T-helper 17 cell (primary cell): ENCODE measurements at regions not wholly inside any gene's neighbourhood (a gene's known extent, or its start where the extent isn't known, plus 50 kb on each side); places are given as distances from the start of the nearest gene placed in this dataset.

ENCODE experiments used
- ATAC-seq: fragments of 150-1000 bp; cut with Tn5 transposase; 2 replicates; pipeline ENCODE4 v1.10.0; 2021; ENCODE audit warnings: mild to moderate bottlenecking, moderate library complexity
- DNase-seq, 3 donors: peaks; one replicate each; pipeline versions ENCODE4 v3.0.0 to v3.0.0-alpha.2; 2020 to 2021
- H3K9me3 ChIP-seq: one replicate; pipeline ENCODE4 v1.7.0; 2013; ENCODE audit warnings: low read length, mild to moderate bottlenecking; ENCODE audit not compliant: control insufficient read depth, poor library complexity, severe bottlenecking
- H3K27ac Mint-ChIP-seq: one replicate; pipeline ENCODE4 v1.8.0; 2022; ENCODE audit warnings: mild to moderate bottlenecking, moderate library complexity, mixed read lengths
- H3K27me3 Mint-ChIP-seq: one replicate; pipeline ENCODE4 v1.8.0; 2022; ENCODE audit warnings: mixed read lengths
- H3K36me3 Mint-ChIP-seq: one replicate; pipeline ENCODE4 v1.8.0; 2022; ENCODE audit warnings: low read depth, mixed read lengths
- H3K4me1 Mint-ChIP-seq: one replicate; pipeline ENCODE4 v1.8.0; 2022; ENCODE audit warnings: mild to moderate bottlenecking, mixed read lengths
- H3K4me3 Mint-ChIP-seq: one replicate; pipeline ENCODE4 v1.8.0; 2022; ENCODE audit warnings: mild to moderate bottlenecking, moderate library complexity, mixed read lengths

DNA sequence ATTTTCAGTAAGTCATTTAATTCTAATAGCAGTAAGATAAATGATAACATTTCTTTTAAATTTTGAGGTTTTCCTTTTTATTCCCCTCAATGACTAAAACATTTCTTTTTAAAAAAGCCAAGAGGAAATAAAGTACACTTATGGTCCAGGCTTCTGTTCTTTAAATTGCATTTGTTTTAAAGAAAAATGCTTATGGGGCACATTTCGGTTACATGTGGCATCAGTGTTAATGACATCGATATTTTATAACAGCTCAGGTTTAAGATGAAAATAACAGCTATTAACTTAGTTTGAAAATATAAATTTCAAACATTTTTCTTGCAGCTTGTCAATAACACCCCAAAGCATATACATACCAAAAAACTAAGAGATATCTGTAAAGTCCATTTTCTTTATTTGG lies 1161.1 kb downstream of the PCDH18 start:
- H3K27me3 Mint-ChIP-seq: no peaks in the 10 kb centered on the region
- no peak overlapping the region for H3K4me3 Mint-ChIP-seq
- H3K9me3 ChIP-seq: no peaks in the 10 kb centered on the region
- H3K27ac Mint-ChIP-seq: no peak overlapping the region
- no peaks in the 10 kb centered on the region for H3K4me1 Mint-ChIP-seq
- no peaks in the 10 kb centered on the region for H3K36me3 Mint-ChIP-seq
- no peak for ATAC-seq
- DNase-seq: no peak

DNA sequence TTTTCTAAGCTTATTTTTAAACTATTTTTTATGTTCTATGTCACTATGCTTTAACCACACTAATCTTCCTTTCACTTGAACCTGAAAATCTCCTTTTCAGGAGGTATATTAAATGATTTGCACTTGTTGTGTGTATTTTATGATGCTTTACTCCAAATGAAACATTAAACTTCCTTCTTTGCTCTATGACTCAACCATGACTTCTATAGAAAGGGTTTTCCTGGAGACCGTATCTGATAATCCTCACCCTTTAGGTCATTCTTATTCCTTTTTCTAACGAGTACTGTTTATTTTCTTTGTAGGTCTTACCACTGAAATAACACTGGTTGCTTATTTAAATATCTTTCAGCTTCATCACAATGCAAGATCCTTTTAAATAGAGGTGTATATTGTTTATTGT lies 1163.2 kb downstream of the PCDH18 start:
- Mint-ChIP-seq H3K36me3 (no peaks in the 10 kb centered on the region), H3K4me3 (no peak overlapping the region), H3K4me1 (no peaks in the 10 kb centered on the region), H3K27me3 (no peaks in the 10 kb centered on the region), H3K27ac (no peak overlapping the region)
- DNase-seq (no peak), ATAC-seq (no peak)
- no peaks in the 10 kb centered on the region for H3K9me3 ChIP-seq

DNA sequence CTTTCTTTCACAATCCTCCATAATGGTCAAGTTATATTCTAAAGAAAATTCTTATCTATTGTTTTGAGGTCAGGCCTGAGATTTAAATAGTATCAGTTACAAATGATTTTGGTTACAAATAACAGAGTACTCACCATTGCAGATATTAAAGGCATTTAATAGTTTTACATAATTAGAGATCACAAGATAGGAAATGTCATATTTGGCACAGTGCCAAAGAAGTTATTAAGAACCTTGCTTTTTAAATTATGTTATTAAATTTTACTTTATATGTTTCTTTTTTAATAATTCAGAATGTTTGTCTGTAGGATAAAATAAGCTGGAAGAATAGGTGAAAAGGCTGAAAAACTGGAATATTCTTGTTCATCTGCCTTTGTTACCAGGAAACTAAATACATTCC lies 1174.7 kb downstream of the PCDH18 start:
- DNase-seq: no peak
- Mint-ChIP-seq H3K4me1 (no peaks in the 10 kb centered on the region), H3K27ac (no peak overlapping the region), H3K4me3 (no peak overlapping the region), H3K36me3 (no peaks in the 10 kb centered on the region), H3K27me3 (no peaks in the 10 kb centered on the region)
- ATAC-seq: no peak
- peaks cover 2% of the 10 kb centered on the region for H3K9me3 ChIP-seq

DNA sequence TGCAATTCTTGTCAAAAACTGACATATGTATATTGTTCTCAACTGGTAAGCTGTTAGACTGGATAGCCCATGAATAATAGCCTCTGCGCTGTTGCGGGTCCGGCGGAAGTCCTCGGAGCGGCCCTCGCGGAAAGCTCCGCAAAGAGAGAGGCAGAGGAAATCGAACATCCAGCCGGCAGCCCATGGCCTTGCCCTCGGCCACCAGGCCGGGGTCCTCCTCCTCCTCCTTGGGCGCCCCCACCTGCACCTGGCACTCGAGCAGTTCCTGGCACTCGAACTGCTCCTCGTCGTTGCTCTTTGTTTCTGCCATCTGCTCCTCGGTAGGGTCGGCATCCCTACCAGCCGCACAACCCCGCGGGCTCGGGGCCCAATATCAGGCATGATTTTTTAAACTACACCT lies 1176.3 kb downstream of the PCDH18 start:
- Mint-ChIP-seq H3K36me3 (no peaks in the 10 kb centered on the region), H3K27me3 (no peaks in the 10 kb centered on the region), H3K27ac (no peak overlapping the region), H3K4me1 (no peaks in the 10 kb centered on the region), H3K4me3 (no peak overlapping the region)
- ATAC-seq (no peak), DNase-seq (no peak)
- H3K9me3 ChIP-seq: peaks cover 2% of the 10 kb centered on the region

DNA sequence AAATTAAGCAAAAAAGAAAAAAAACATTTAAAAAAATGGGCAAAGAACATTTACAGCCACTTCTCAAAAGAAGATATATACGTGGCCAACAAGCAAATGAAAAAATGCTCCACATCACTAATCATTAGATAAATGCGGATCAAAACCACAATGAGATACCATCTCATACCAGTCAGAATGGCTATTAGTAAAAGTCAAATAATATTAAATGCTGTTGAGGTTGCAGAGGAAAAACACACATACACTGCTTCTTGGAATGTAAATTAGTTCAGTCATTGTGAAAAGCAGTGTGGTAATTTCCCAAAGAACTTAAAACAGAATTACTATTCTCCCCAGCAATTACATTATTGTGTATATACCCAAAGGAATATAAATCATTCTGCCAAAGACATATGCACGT lies 1189.0 kb downstream of the PCDH18 start:
- no peak for ATAC-seq
- no peak overlapping the region for H3K27ac Mint-ChIP-seq
- H3K27me3 Mint-ChIP-seq: no peaks in the 10 kb centered on the region
- H3K36me3 Mint-ChIP-seq: no peaks in the 10 kb centered on the region
- DNase-seq: no peak
- no peaks in the 10 kb centered on the region for H3K4me1 Mint-ChIP-seq
- no peaks in the 10 kb centered on the region for H3K9me3 ChIP-seq
- no peak overlapping the region for H3K4me3 Mint-ChIP-seq

DNA sequence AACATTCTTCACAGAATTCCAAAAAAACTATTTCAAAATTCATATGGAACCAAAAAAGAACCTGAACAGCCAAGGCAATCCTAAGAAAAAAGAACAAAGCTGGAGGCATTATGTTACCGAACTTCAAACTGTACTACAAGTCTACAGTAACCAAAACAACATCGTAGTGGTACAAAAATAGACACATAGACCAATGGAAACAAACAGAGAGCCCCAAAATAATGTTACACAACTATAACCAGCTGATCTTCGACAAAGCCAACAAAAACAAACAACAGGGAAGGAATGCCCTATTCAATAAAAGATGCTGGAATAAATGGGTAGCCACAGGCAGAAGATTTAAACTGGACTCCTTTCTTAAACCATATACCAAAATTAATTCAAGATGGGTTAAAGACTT lies 1189.6 kb downstream of the PCDH18 start:
- no peaks in the 10 kb centered on the region for H3K4me1 Mint-ChIP-seq
- ATAC-seq (no peak), DNase-seq (no peak)
- H3K27me3 Mint-ChIP-seq: no peaks in the 10 kb centered on the region
- H3K9me3 ChIP-seq: no peaks in the 10 kb centered on the region
- no peaks in the 10 kb centered on the region for H3K36me3 Mint-ChIP-seq
- H3K27ac Mint-ChIP-seq: no peak overlapping the region
- no peak overlapping the region for H3K4me3 Mint-ChIP-seq

- ATAC-seq: no peak
- no peaks in the 10 kb centered on the region for H3K36me3 Mint-ChIP-seq
Observed at GRCh38 chr4:136337216-136337615, 1195.1 kb downstream of the PCDH18 start.

DNA sequence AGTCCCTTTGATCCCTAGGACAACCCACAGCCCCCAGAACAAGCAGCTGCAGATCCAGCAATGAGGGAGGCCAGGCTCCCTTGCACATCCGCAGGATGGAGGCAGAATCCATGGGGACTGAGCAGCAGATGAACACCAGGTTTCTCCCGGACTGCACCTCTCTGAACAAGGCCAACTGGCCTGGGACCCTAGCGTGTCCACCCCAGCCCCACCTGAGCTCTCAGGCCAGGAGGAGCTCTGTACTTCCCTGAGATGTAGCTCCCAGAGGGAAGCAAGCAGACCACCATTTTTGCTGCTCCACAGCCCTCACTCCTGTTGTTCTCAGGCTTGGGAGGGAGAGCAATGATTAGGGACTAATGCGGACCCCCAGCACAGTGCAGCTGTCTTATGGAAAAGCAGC lies 1195.8 kb downstream of the PCDH18 start:
- DNase-seq: no peak
- Mint-ChIP-seq H3K4me3 (no peak overlapping the region), H3K36me3 (no peaks in the 10 kb centered on the region), H3K27me3 (no peaks in the 10 kb centered on the region), H3K27ac (no peak overlapping the region), H3K4me1 (no peaks in the 10 kb centered on the region)
- no peak for ATAC-seq
- H3K9me3 ChIP-seq: no peaks in the 10 kb centered on the region

More at GRCh38 chr4:136337216-136337615, 1195.1 kb downstream of the PCDH18 start:
- Mint-ChIP-seq H3K27ac (no peak overlapping the region), H3K27me3 (no peaks in the 10 kb centered on the region), H3K4me3 (no peak overlapping the region), H3K4me1 (no peaks in the 10 kb centered on the region)
- no peaks in the 10 kb centered on the region for H3K9me3 ChIP-seq
- no peak for DNase-seq

DNA sequence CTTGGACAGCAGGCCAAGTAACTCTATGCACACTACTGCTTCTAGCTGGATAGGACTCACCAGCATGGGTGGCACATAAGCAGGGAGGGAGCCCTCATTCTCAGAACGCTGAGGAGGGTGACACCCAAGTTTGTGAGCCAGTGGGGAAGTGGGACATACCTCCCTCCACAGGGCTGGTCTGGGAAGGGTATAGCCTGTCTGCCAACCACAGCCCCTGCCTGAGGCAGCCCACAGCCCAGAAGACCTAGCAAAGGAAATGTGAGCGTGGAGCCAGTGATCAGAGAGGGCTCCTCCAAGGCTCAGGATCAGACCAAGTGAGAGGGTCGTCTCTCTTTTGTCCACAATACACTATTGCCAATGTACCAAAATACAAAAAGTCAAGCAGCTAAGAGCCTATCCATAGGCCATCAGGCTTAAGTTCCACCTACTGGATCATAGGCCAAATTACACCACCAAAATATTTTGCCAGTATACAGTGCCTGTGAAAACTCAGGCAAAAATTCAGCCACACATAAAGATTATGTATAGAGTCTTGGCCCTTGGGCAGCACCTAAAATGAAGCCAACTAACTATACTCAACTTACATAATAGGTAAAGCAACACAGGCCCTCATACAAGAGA lies 1203.1 kb downstream of the PCDH18 start:
- no peak for DNase-seq
- H3K4me1 Mint-ChIP-seq: no peaks in the 10 kb centered on the region
- no peaks in the 10 kb centered on the region for H3K27me3 Mint-ChIP-seq
- ATAC-seq: no peak
- no peak overlapping the region for H3K4me3 Mint-ChIP-seq
- no peak overlapping the region for H3K27ac Mint-ChIP-seq
- peaks cover 4% of the 10 kb centered on the region for H3K9me3 ChIP-seq
- H3K36me3 Mint-ChIP-seq: no peaks in the 10 kb centered on the region

GRCh38 chr4:136328131-136328530 lies 1204.2 kb downstream of the PCDH18 start:
- no peaks in the 10 kb centered on the region for H3K27me3 Mint-ChIP-seq
- ATAC-seq: no peak

GRCh38 chr4:136320465-136320813 lies 1211.9 kb downstream of the PCDH18 start:
- H3K9me3 ChIP-seq: no peaks in the 10 kb centered on the region
- DNase-seq (no peak), ATAC-seq (no peak)
- Mint-ChIP-seq H3K27ac (no peak overlapping the region), H3K4me1 (no peaks in the 10 kb centered on the region), H3K4me3 (no peak overlapping the region), H3K36me3 (no peaks in the 10 kb centered on the region), H3K27me3 (no peaks in the 10 kb centered on the region)

More at GRCh38 chr4:136328131-136328530, 1204.2 kb downstream of the PCDH18 start:
- Mint-ChIP-seq H3K4me1 (no peaks in the 10 kb centered on the region), H3K36me3 (no peaks in the 10 kb centered on the region), H3K27ac (no peak overlapping the region), H3K4me3 (no peak overlapping the region)
- peaks cover 4% of the 10 kb centered on the region for H3K9me3 ChIP-seq
- no peak for DNase-seq

DNA sequence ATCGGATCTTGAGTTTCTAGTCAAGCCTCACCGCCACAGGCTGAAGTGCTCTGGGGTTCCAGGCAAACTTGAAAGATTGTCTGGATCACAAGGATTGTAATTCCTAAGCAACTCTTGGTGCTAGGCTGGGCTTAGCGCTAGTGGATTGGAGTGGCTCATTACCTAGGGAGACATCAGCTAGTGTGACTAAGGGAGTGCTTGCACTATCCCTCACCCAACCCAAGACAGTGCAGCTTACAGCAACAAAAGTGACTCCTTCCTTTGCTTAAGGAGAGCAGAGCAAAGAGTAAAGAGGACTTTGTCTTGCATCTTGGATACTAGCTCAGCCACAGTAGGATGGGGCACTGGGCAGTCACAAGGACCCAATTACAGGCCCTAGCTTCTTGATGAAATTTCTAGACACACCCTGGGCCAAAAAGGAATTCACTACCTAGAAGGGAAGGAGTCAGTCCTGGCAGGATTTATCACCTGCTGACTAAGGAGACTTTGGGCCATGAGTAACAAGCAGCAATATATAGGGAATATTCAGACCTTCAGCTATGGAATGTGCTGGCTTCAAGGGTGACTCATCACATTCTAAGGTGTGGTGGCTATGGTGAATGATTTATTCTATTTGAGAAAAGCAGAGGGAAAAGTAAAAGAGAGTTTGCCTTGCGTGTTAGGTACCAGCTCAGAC lies 1212.4 kb downstream of the PCDH18 start:
- Mint-ChIP-seq H3K36me3 (no peaks in the 10 kb centered on the region), H3K27me3 (no peaks in the 10 kb centered on the region), H3K4me3 (no peak overlapping the region), H3K4me1 (no peaks in the 10 kb centered on the region), H3K27ac (no peak overlapping the region)
- DNase-seq (no peak), ATAC-seq (no peak)
- no peaks in the 10 kb centered on the region for H3K9me3 ChIP-seq

GRCh38 chr4:136316961-136317360 lies 1215.3 kb downstream of the PCDH18 start:
- DNase-seq: no peak
- H3K9me3 ChIP-seq: no peaks in the 10 kb centered on the region
- H3K36me3 Mint-ChIP-seq: no peaks in the 10 kb centered on the region
- no peak overlapping the region for H3K27ac Mint-ChIP-seq
- ATAC-seq: no peak
- no peaks in the 10 kb centered on the region for H3K27me3 Mint-ChIP-seq
- H3K4me3 Mint-ChIP-seq: no peak overlapping the region
- no peaks in the 10 kb centered on the region for H3K4me1 Mint-ChIP-seq

GRCh38 chr4:136314686-136315085 lies 1217.6 kb downstream of the PCDH18 start:
- Mint-ChIP-seq H3K4me3 (no peak overlapping the region), H3K36me3 (no peaks in the 10 kb centered on the region), H3K27ac (no peak overlapping the region), H3K4me1 (no peaks in the 10 kb centered on the region), H3K27me3 (no peaks in the 10 kb centered on the region)
- DNase-seq (no peak), ATAC-seq (no peak)
- no peaks in the 10 kb centered on the region for H3K9me3 ChIP-seq
